Naive thymus-derived CD4-positive, alpha-beta T cell (primary cell): ENCODE measurements at regions not wholly inside any gene's neighbourhood (a gene's known extent, or its start where the extent isn't known, plus 50 kb on each side); places are given as distances from the start of the nearest gene placed in this dataset.

Experiments
- ATAC-seq: fragments of 150-1000 bp; cut with Tn5 transposase; 2 replicates; pipeline ENCODE4 v1.10.0; 2021; ENCODE audit warnings: mild to moderate bottlenecking, moderate library complexity
- CTCF ChIA-PET: fragments of 350-600 bp; sonication (Branson Sonifier 250); formaldehyde crosslinking; loops from one replicate; lab custom pipeline; 2021; ENCODE audit warnings: antibody characterized with exemption; lab: Charles Lee
- POLR2A ChIA-PET: fragments of 350-600 bp; sonication (Branson Sonifier 250); formaldehyde crosslinking; loops from one replicate; lab custom pipeline; 2021; ENCODE audit warnings: antibody characterized with exemption, inconsistent platforms; lab: Charles Lee
- DNase-seq, 9 donors: peaks; one replicate each; pipeline versions ENCODE4 v3.0.0 to v3.0.0-alpha.2; 2020 to 2022; ENCODE audit warnings: mixed read lengths in 1 of 9
- H3K27ac ChIP-seq: one replicate; pipeline ENCODE4 v1.7.0; 2013; ENCODE audit warnings: mild to moderate bottlenecking, low read depth, low read length, moderate library complexity
- H3K27me3 ChIP-seq, 2 donors: one replicate each; pipeline ENCODE4 v1.7.0; 2013; ENCODE audit warnings: low read length in 2 of 2, mild to moderate bottlenecking in 2 of 2, moderate library complexity in 2 of 2; ENCODE audit not compliant: control insufficient read depth in 2 of 2, insufficient read depth in 2 of 2
- H3K36me3 ChIP-seq, 3 experiments: 1 replicate in 2 of 3; 2 replicates in 1 of 3; pipeline ENCODE4 v1.7.0; 2013; ENCODE audit warnings: low read length in 3 of 3, mild to moderate bottlenecking in 3 of 3, moderate library complexity in 1 of 3; ENCODE audit not compliant: insufficient read depth in 3 of 3, control insufficient read depth in 2 of 3
- H3K4me1 ChIP-seq, 2 donors: one replicate each; pipeline ENCODE4 v1.7.0; 2013; ENCODE audit warnings: low read length in 2 of 2, mild to moderate bottlenecking in 2 of 2, moderate library complexity in 1 of 2; ENCODE audit not compliant: control insufficient read depth in 2 of 2, insufficient read depth in 2 of 2
- H3K4me3 ChIP-seq: 2 replicates; pipeline ENCODE4 v1.7.0; 2013; ENCODE audit warnings: mild to moderate bottlenecking, low read length
- H3K9me3 ChIP-seq, 3 experiments: 1 replicate in 2 of 3; 2 replicates in 1 of 3; pipeline ENCODE4 v1.7.0; 2013; ENCODE audit warnings: low read length in 3 of 3; ENCODE audit not compliant: control insufficient read depth in 2 of 3
- H3K27ac Mint-ChIP-seq, 9 donors: one replicate each; pipeline ENCODE4 v1.8.0; 2020 to 2022; ENCODE audit warnings: mixed read lengths in 9 of 9, mild to moderate bottlenecking in 8 of 9, moderate library complexity in 5 of 9, inconsistent platforms in 2 of 9
- H3K27me3 Mint-ChIP-seq, 5 donors: one replicate each; pipeline ENCODE4 v1.8.0; 2021 to 2022; ENCODE audit warnings: mixed read lengths in 5 of 5, mild to moderate bottlenecking in 1 of 5
- H3K36me3 Mint-ChIP-seq, 5 donors: one replicate each; pipeline ENCODE4 v1.8.0; 2020 to 2022; ENCODE audit warnings: mixed read lengths in 5 of 5, mild to moderate bottlenecking in 3 of 5, inconsistent platforms in 1 of 5
- H3K4me1 Mint-ChIP-seq, 7 donors: one replicate each; pipeline ENCODE4 v1.8.0; 2020 to 2022; ENCODE audit warnings: mixed read lengths in 7 of 7, mild to moderate bottlenecking in 3 of 7, inconsistent platforms in 1 of 7
- H3K4me3 Mint-ChIP-seq, 10 donors: one replicate each; pipeline ENCODE4 v1.8.0; 2020 to 2022; ENCODE audit warnings: mild to moderate bottlenecking in 10 of 10, mixed read lengths in 10 of 10, moderate library complexity in 6 of 10, inconsistent platforms in 2 of 10
- H3K9me3 Mint-ChIP-seq, 11 donors: one replicate each; pipeline ENCODE4 v1.8.0; 2020 to 2022; ENCODE audit warnings: mixed read lengths in 11 of 11, mild to moderate bottlenecking in 4 of 11, inconsistent platforms in 1 of 11, moderate library complexity in 1 of 11
- intact Hi-C, 2 donors: fragments of 100-400 bp; cut with micrococcal nuclease; formaldehyde crosslinking; loops; one replicate each; pipeline ENCODE4 v1.15.1; 2023

DNA sequence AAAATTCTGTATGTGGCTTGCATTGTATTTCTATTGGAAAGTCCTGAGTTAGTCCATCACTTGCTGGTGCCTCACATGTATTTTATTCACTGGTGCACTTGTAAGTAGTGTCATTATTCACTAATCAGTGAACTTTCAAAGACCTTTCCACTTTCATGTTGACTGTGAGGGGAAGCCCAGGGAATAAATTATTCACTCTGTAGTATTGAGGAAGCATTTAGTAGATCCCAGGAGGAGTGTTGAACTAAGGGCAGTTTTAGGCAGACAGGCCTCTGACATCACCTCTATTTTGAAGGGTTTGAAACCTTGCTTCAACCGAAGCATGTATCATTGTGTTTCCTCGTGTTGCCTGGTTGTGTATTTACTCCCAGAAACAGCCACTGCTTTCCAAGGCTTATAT is 705.4 kb upstream of the RIOK2 start:
- Histone ChIP-seq H3K36me3 (no peaks in the 10 kb centered on the region), H3K9me3 (no peaks in the 10 kb centered on the region), H3K27ac (no peak overlapping the region), H3K4me3 (no peak overlapping the region), H3K4me1 (no peaks in the 10 kb centered on the region), H3K27me3 (no peaks in the 10 kb centered on the region)
- ChIA-PET CTCF (no interaction called here), POLR2A (no interaction called here)
- DNase-seq (no peak), ATAC-seq (no peak)
- H3K36me3 Mint-ChIP-seq = no peaks in the 10 kb centered on the region
- H3K9me3 Mint-ChIP-seq = peaks cover 0 to 9% (median 0%) of the 10 kb centered on the region in 11 donors
- peaks cover 0 to under 1% (median 0%) of the 10 kb centered on the region in 5 donors for H3K27me3 Mint-ChIP-seq
- H3K4me3 Mint-ChIP-seq = no peak overlapping the region
- H3K4me1 Mint-ChIP-seq = no peaks in the 10 kb centered on the region
- H3K27ac Mint-ChIP-seq = no peak overlapping the region
- intact Hi-C loops = no loop called here

DNA sequence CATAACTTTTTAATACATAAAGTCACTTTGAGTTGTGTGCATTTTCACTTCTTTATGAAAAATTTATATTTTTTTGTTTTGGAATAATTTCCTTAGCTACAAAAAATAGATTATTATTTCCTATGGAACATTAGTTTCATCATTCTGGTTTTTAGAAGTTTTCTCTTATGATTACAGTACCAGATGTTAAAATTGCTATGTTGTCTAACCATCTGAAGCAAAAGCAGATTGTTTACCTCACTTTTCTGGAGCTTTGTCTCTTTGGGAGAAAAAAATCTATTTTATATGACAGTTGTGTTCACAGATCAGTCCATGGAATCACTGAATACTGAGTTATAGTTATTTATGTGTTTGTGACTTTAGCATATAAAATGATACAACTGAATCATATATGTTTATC is 708.9 kb upstream of the RIOK2 start:
- Histone ChIP-seq H3K4me3 (no peak overlapping the region), H3K27ac (no peak overlapping the region), H3K9me3 (no peaks in the 10 kb centered on the region), H3K4me1 (no peaks in the 10 kb centered on the region), H3K27me3 (no peaks in the 10 kb centered on the region), H3K36me3 (no peaks in the 10 kb centered on the region)
- Mint-ChIP-seq H3K9me3 (peaks cover 0 to 12% (median 0%) of the 10 kb centered on the region in 11 donors), H3K27ac (no peak overlapping the region), H3K4me1 (no peaks in the 10 kb centered on the region), H3K36me3 (no peaks in the 10 kb centered on the region), H3K27me3 (no peaks in the 10 kb centered on the region), H3K4me3 (no peak overlapping the region)
- DNase-seq (no peak), ATAC-seq (no peak)
- intact Hi-C loops = no loop called here
- ChIA-PET POLR2A (interaction anchor here (0.6 kb wide), 1 partner anchor 56 kb away, joined by 3 read pairs; no protein-coding TSS in a partner anchor), CTCF (no interaction called here)

DNA sequence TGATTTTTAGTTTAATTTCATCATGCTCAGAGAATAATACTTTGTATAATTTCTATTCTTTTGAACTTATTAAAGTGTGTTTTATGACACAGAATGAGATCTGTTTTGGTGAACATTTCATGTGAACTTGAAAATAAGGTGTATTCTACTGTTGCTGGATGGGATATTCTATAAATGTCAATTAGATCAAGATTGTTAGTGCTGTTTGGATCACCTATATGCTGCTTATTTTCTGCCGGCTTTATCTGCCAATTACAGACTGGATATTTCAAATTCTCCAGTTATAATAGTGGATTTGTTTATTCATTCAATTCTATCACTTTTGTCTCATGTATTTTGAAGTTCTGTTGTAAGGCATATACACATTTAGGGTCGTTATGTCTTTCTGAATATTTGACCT is 720.7 kb upstream of the RIOK2 start:
- Histone ChIP-seq H3K4me1 (no peaks in the 10 kb centered on the region), H3K4me3 (no peak overlapping the region), H3K27me3 (no peaks in the 10 kb centered on the region), H3K36me3 (no peaks in the 10 kb centered on the region), H3K27ac (no peak overlapping the region), H3K9me3 (no peaks in the 10 kb centered on the region)
- Mint-ChIP-seq H3K27me3 (no peaks in the 10 kb centered on the region), H3K9me3 (peaks cover 0 to 31% (median 13%) of the 10 kb centered on the region in 11 donors), H3K4me3 (no peak overlapping the region), H3K36me3 (peaks cover 0 to 3% (median 0%) of the 10 kb centered on the region in 5 donors), H3K27ac (no peak overlapping the region), H3K4me1 (no peaks in the 10 kb centered on the region)
- ChIA-PET POLR2A (no interaction called here), CTCF (no interaction called here)
- no peak for ATAC-seq
- no peak for DNase-seq
- intact Hi-C loops = no loop called here

DNA sequence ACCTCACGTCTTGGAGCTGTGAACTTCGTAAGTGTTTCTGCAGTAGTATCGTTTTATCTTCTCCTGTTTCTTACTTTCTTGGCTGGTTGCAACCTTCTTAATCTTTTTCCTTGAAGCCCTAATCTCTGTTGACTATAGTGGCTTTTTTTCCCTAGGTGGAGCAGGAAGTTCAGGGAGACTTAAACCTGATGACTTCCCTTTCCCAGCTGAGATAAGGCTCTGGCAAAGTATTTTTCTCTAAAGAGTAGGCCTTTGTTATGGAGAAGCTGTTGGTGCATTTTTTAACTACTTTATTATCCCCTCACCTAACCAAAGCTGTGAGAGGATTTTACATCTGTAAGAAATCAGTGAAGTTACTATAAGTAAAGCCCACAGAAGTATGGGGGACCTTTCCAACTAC is 723.1 kb upstream of the RIOK2 start:
- Mint-ChIP-seq H3K36me3 (no peaks in the 10 kb centered on the region), H3K9me3 (peaks cover 0 to 26% (median 8%) of the 10 kb centered on the region in 11 donors), H3K27ac (no peak overlapping the region), H3K4me1 (no peaks in the 10 kb centered on the region), H3K4me3 (no peak overlapping the region), H3K27me3 (no peaks in the 10 kb centered on the region)
- Histone ChIP-seq H3K4me1 (no peaks in the 10 kb centered on the region), H3K36me3 (no peaks in the 10 kb centered on the region), H3K4me3 (no peak overlapping the region), H3K27ac (no peak overlapping the region), H3K9me3 (no peaks in the 10 kb centered on the region), H3K27me3 (no peaks in the 10 kb centered on the region)
- ChIA-PET CTCF (interaction anchor here (0.7 kb wide), 1 partner anchor 207 kb away, joined by 3 read pairs; no protein-coding TSS in a partner anchor), POLR2A (no interaction called here)
- ATAC-seq = no peak
- DNase-seq = no peak
- intact Hi-C loops = no loop called here

DNA sequence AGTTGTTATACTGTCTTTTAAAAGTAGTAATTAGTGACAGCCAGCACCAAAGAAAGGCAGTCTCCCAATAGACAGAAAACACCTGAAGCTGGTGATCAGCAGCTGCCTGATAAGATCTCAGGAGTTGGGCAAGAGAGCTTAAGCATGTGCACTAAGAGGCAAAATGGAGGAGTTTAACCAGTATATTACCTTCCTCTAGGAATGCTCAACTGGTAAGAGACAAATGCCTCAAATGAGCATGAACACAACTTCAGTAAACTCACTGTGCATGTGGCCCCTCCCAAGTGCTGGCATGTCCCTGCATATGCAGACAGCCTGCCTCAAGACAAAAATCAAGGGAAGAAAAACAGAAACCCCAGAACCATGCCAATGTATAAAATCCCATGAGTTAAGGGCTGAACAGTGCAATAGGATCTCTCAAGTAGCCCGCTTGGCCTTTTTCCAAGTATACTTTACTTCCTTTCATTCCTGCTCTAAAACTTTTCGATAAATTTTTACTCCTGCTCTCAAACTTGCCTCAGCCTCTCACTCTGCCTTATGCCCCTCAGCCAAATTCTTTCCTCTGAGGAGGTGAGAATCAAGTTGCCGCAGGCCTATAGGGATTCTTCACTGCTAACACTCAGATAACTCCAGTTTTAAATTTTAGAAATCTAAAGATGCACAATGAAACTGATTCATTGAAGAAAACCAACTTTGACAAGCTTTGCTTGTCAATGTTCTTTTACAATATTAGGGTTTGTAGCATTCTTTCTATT is 724.8 kb upstream of the RIOK2 start:
- POLR2A ChIA-PET = no interaction called here
- intact Hi-C loops = no loop called here
- Histone ChIP-seq H3K36me3 (no peaks in the 10 kb centered on the region), H3K9me3 (no peaks in the 10 kb centered on the region), H3K27me3 (no peaks in the 10 kb centered on the region), H3K4me1 (no peaks in the 10 kb centered on the region), H3K4me3 (no peak overlapping the region), H3K27ac (no peak overlapping the region)
- DNase-seq (no peak), ATAC-seq (no peak)
- no peaks in the 10 kb centered on the region for H3K4me1 Mint-ChIP-seq
- H3K36me3 Mint-ChIP-seq = no peaks in the 10 kb centered on the region
- peaks cover 0 to 26% (median 7%) of the 10 kb centered on the region in 11 donors for H3K9me3 Mint-ChIP-seq
- no peak overlapping the region for H3K27ac Mint-ChIP-seq
- no peaks in the 10 kb centered on the region for H3K27me3 Mint-ChIP-seq
- H3K4me3 Mint-ChIP-seq = no peak overlapping the region
- CTCF ChIA-PET = no interaction called here

DNA sequence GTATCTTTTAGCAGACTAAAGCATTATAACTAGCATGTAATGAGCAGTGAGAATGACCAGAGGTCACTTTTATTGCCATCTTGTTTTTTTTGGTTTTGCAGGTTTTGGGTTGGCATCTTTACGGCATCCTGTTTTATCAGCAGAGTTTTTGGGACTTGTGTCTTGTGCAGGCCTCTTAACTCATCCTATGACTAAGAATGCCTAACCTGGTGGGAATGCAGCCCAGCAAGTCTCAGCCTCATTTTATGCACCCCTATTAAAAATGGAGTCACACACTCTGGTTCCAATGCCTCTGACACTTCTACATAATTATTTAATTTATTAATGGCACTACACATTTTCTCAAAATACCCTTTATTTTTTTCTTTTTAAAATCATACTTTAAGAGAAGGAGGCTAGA is 726.5 kb upstream of the RIOK2 start:
- ATAC-seq = no peak
- Mint-ChIP-seq H3K36me3 (no peaks in the 10 kb centered on the region), H3K4me3 (no peak overlapping the region), H3K27ac (no peak overlapping the region), H3K4me1 (no peaks in the 10 kb centered on the region), H3K9me3 (peaks cover 0 to 13% (median 0%) of the 10 kb centered on the region in 11 donors), H3K27me3 (no peaks in the 10 kb centered on the region)
- Histone ChIP-seq H3K4me3 (no peak overlapping the region), H3K4me1 (no peaks in the 10 kb centered on the region), H3K27me3 (no peaks in the 10 kb centered on the region), H3K36me3 (no peaks in the 10 kb centered on the region), H3K9me3 (no peaks in the 10 kb centered on the region), H3K27ac (no peak overlapping the region)
- CTCF ChIA-PET = no interaction called here
- intact Hi-C loops = no loop called here
- no peak for DNase-seq
- POLR2A ChIA-PET = no interaction called here

DNA sequence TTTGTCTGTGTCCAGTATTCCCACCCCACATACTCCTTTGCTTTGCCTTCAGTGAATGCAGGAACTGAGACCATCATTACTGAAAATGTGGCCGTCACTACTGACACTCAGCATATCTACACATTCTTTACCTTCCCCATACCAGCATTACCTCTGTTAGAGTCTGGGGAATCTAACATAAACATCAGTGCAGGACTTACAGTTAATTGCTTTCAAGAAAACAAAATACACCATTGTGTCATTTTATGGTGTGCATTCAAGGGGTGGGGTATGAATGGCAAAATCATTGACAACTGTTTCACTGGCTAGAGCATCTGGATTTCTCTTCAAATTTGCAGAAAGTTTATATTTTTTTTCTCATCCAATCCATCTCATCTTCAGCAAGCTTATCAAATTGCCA is 731.4 kb upstream of the RIOK2 start:
- Mint-ChIP-seq H3K4me1 (no peaks in the 10 kb centered on the region), H3K36me3 (no peaks in the 10 kb centered on the region), H3K27me3 (no peaks in the 10 kb centered on the region), H3K27ac (no peak overlapping the region), H3K4me3 (no peak overlapping the region), H3K9me3 (no peaks in the 10 kb centered on the region)
- no peak for ATAC-seq
- intact Hi-C loops = no loop called here
- Histone ChIP-seq H3K36me3 (no peaks in the 10 kb centered on the region), H3K4me3 (no peak overlapping the region), H3K27ac (no peak overlapping the region), H3K4me1 (no peaks in the 10 kb centered on the region), H3K27me3 (no peaks in the 10 kb centered on the region), H3K9me3 (no peaks in the 10 kb centered on the region)
- DNase-seq = no peak
- ChIA-PET CTCF (no interaction called here), POLR2A (no interaction called here)
